ENCODE measurements at regions not wholly inside any gene's neighbourhood (a gene's known extent, or its start where the extent isn't known, plus 50 kb on each side); places are given as distances from the start of the nearest gene placed in this dataset.

- Histone ChIP-seq H2AFZ (ENCODE audit: low read length) (peak overlapping the region; percentile 22), H3K4me2 (ENCODE audit: low read depth, low read length) (peak overlapping the region; percentile 66), H3K9me3 (ENCODE audit: low read length) (no peaks in the 10 kb centered on the region), H3K4me3 (replicated peaks in 1 of 3; ENCODE audit: insufficient read depth in 1 of 3, low read depth in 2 of 3, low read length in 3 of 3) (peak overlapping the region in 1 of 3 experiments; percentile 47; a peak in 2 of 6 replicates), H4K20me1 (ENCODE audit: insufficient read depth, low read length) (no peaks in the 10 kb centered on the region), H3K79me2 (ENCODE audit: insufficient read depth, low read length) (no peaks in the 10 kb centered on the region), H3K27me3 (ENCODE audit: control insufficient read depth in 1 of 2, insufficient read depth in 2 of 2, low read length in 2 of 2) (no peaks in the 10 kb centered on the region), H3K9ac (ENCODE audit: insufficient read depth, low read depth, low read length) (peak overlapping the region; percentile 68), H3K36me3 (replicated peaks in 1 of 2; ENCODE audit: control insufficient read depth in 1 of 2, insufficient read depth in 2 of 2, low read length in 2 of 2) (no peaks in the 10 kb centered on the region), H3K27ac (ENCODE audit: extremely low read length, insufficient read depth, low read length) (peak overlapping the region; percentile 74), H3K4me1 (ENCODE audit: insufficient read depth, low read length) (peaks cover 47% of the 10 kb centered on the region)
- intact Hi-C loops (cut with micrococcal nuclease; ENCODE audit: unreplicated experiment) = loop anchor here (1.0 kb wide), 3 partner anchors 17 to 61 kb away; no protein-coding TSS in a partner anchor
- DNase-seq (ENCODE audit: low spot score) = peak; percentile 61
- POLR2A ChIA-PET = interaction anchor here (0.9 to 3.3 kb wide), 9 partner anchors 9 to 89 kb away, joined by 3 to 31 read pairs (median 4); no protein-coding TSS in a partner anchor
- ATAC-seq = peak; percentile 40
- FAIRE-seq = no peak
- in situ Hi-C loops (cut with HindIII; ENCODE audit: extremely low pct_ligation_motif_present, low pct_unique_long_range_greater_than_20kb) = no loop called here
- no TSS peak for BruUV-seq (replicated peaks)
- WGBS (ENCODE audit: low lambda C conversion rate) = 35% methylated on average over 7 of the region's 7 CpGs
- CTCF ChIA-PET (ENCODE audit: low intra/inter-chr PET ratio, low total read pairs) = no interaction called here
- no peak for TF ChIP-seq HNF4A (CRISPR knock-in tag; IDR thresholded peaks at IDR 0.05)
- 0 out of 2 replicates have a peak, but pooled peaks have one; percentile 31 for TF ChIP-seq MAX (IDR thresholded peaks at IDR 0.05)
- TF ChIP-seq CSRNP1 (CRISPR knock-in tag; IDR thresholded peaks at IDR 0.05) = 0 out of 2 replicates have a peak, but pooled peaks have one; percentile 71
- TF ChIP-seq TFAP4 (IDR thresholded peaks at IDR 0.05; ENCODE audit: borderline replicate concordance, low read depth) = 0 out of 2 replicates have a peak, but pooled peaks have one; percentile 26
- TF ChIP-seq TARDBP (CRISPR knock-in tag; IDR thresholded peaks at IDR 0.05) = peak; percentile 33; the same call in 1 of the 2 replicates
- TF ChIP-seq ZBTB34 (CRISPR knock-in tag; IDR thresholded peaks at IDR 0.05) = peak; percentile 67; the same call in 1 of the 2 replicates
- peak; percentile 43; the same call in 1 of the 2 replicates for TF ChIP-seq POLR2G (IDR thresholded peaks at IDR 0.05; ENCODE audit: low read depth, low read length)
- TF ChIP-seq ZNF687 (CRISPR knock-in tag; IDR thresholded peaks at IDR 0.05) = peak; percentile 22; the same call in 1 of the 2 replicates
- 0 out of 2 replicates have a peak, but pooled peaks have one; percentile 45 for TF ChIP-seq ZSCAN5A (CRISPR knock-in tag; IDR thresholded peaks at IDR 0.05; ENCODE audit: borderline replicate concordance)
These were observed 84.1 kb upstream of the SIRPA start for GRCh38 chr20:1810926-1811620.

All from HepG2 (cell line).